GM23338 (cell line): ENCODE measurements at regions not wholly inside any gene's neighbourhood (a gene's known extent, or its start where the extent isn't known, plus 50 kb on each side); places are given as distances from the start of the nearest gene placed in this dataset.

Source experiments
- ATAC-seq: fragments of 200-7000 bp; cut with Tn5 transposase; 3 replicates; pipeline ENCODE4 v1.9.1; 2020
- DNase-seq: peaks from one replicate; pipeline ENCODE4 v3.0.0-alpha.2; 2015; ENCODE audit warnings: low spot score
- H2AFZ ChIP-seq: fragments of 200-600 bp; sonication (generic); 2 replicates; pipeline ENCODE4 v1.8.0; 2016; ENCODE audit warnings: antibody characterized with exemption, mild to moderate bottlenecking, moderate library complexity
- H3F3A ChIP-seq: fragments of 200-600 bp; sonication (generic); replicated peaks from 2 replicates; pipeline ENCODE4 v1.8.0; 2017; ENCODE audit warnings: antibody characterized with exemption, mixed run types, low read depth
- H3K27ac ChIP-seq: fragments of 200-600 bp; sonication (generic); 2 replicates; pipeline ENCODE4 v1.6.1; 2016; ENCODE audit warnings: low read depth
- H3K27me3 ChIP-seq: fragments of 200-600 bp; sonication (generic); 2 replicates; pipeline ENCODE4 v1.8.0; 2016; ENCODE audit warnings: mild to moderate bottlenecking, mixed run types, moderate library complexity; ENCODE audit not compliant: insufficient read depth
- H3K36me3 ChIP-seq: fragments of 200-600 bp; sonication (generic); 2 replicates; pipeline ENCODE4 v1.8.0; 2016; ENCODE audit warnings: mild to moderate bottlenecking; ENCODE audit not compliant: insufficient read depth
- H3K4me1 ChIP-seq: fragments of 200-600 bp; sonication (generic); 2 replicates; pipeline ENCODE4 v1.8.0; 2016; ENCODE audit warnings: mild to moderate bottlenecking, moderate library complexity; ENCODE audit not compliant: insufficient read depth
- H3K4me2 ChIP-seq: fragments of 200-600 bp; sonication (generic); 2 replicates; pipeline ENCODE4 v1.7.1; 2017; ENCODE audit warnings: mixed run types
- H3K4me3 ChIP-seq: fragments of 200-600 bp; sonication (generic); 2 replicates; pipeline ENCODE4 v1.6.1; 2016; ENCODE audit warnings: mixed run types
- H3K79me2 ChIP-seq: fragments of 200-600 bp; sonication (generic); replicated peaks from 2 replicates; pipeline ENCODE4 v1.8.0; 2017; ENCODE audit warnings: mild to moderate bottlenecking; ENCODE audit not compliant: insufficient read depth
- H3K9me2 ChIP-seq: fragments of 200-600 bp; sonication (generic); 2 replicates; pipeline ENCODE4 v1.8.0; 2017; ENCODE audit not compliant: insufficient read depth
- H4K20me1 ChIP-seq: fragments of 200-600 bp; sonication (generic); replicated peaks from 2 replicates; pipeline ENCODE4 v1.8.0; 2017; ENCODE audit warnings: mild to moderate bottlenecking; ENCODE audit not compliant: insufficient read depth
- H3K27ac Mint-ChIP-seq: 2 replicates; pipeline ENCODE4 v1.8.0; 2020; ENCODE audit warnings: inconsistent platforms, mild to moderate bottlenecking, moderate library complexity, mixed read lengths
- H3K27me3 Mint-ChIP-seq: 3 replicates; pipeline ENCODE4 v1.8.0; 2022; ENCODE audit warnings: low read depth, mild to moderate bottlenecking, moderate library complexity, mixed read lengths, inconsistent platforms; ENCODE audit not compliant: insufficient read depth, poor library complexity
- H3K36me3 Mint-ChIP-seq: 3 replicates; pipeline ENCODE4 v1.8.0; 2021; ENCODE audit warnings: low read depth, mild to moderate bottlenecking, inconsistent platforms, moderate library complexity, mixed read lengths
- H3K4me1 Mint-ChIP-seq: 3 replicates; pipeline ENCODE4 v1.8.0; 2020; ENCODE audit warnings: mild to moderate bottlenecking, inconsistent platforms, mixed read lengths
- H3K4me3 Mint-ChIP-seq: 3 replicates; pipeline ENCODE4 v1.8.0; 2021; ENCODE audit warnings: moderate library complexity, mild to moderate bottlenecking, inconsistent platforms, mixed read lengths
- H3K9me3 Mint-ChIP-seq: 3 replicates; pipeline ENCODE4 v1.8.0; 2020; ENCODE audit warnings: moderate library complexity, mild to moderate bottlenecking, inconsistent platforms, mixed read lengths
- CREB1 ChIP-seq: fragments of 250-450 bp; sonication (Bioruptor Pico); IDR thresholded peaks from 2 replicates; pipeline ENCODE4 v1.5.0; 2020; ENCODE audit warnings: low read depth, mild to moderate bottlenecking, moderate library complexity
- EZH2 ChIP-seq: fragments of 200-600 bp; sonication (generic); IDR thresholded peaks from one replicate; pipeline ENCODE4 v1.8.0; 2017; ENCODE audit warnings: antibody characterized with exemption, mild to moderate bottlenecking, low read depth; ENCODE audit not compliant: unreplicated experiment
- EZH2phosphoT487 ChIP-seq: fragments of 200-600 bp; sonication (generic); IDR thresholded peaks from one replicate; pipeline ENCODE4 v1.8.1; 2018; ENCODE audit warnings: antibody characterized with exemption; ENCODE audit not compliant: unreplicated experiment
- JUNB ChIP-seq: IDR thresholded peaks from one replicate; pipeline ENCODE4 v1.6.1; 2016; ENCODE audit warnings: antibody characterized with exemption; ENCODE audit not compliant: unreplicated experiment
- NANOG ChIP-seq: IDR thresholded peaks from 2 replicates; pipeline ENCODE4 v1.6.1; 2016; ENCODE audit warnings: antibody characterized with exemption, borderline replicate concordance
- POLR2AphosphoS5 ChIP-seq: IDR thresholded peaks from 2 replicates; pipeline ENCODE4 v1.6.1; 2016; ENCODE audit warnings: antibody characterized with exemption, low read depth
- STAT1 ChIP-seq: IDR thresholded peaks from one replicate; pipeline ENCODE4 v1.6.1; 2016; ENCODE audit warnings: antibody characterized with exemption; ENCODE audit not compliant: unreplicated experiment
- ZNF114 ChIP-seq: fragments of 250-450 bp; sonication (Bioruptor Pico); IDR thresholded peaks from 2 replicates; pipeline ENCODE4 v1.5.0; 2020; ENCODE audit warnings: mild to moderate bottlenecking, moderate library complexity
- ZNF331 ChIP-seq: fragments of 250-450 bp; sonication (Bioruptor Pico); IDR thresholded peaks from 2 replicates; pipeline ENCODE4 v1.5.0; 2020; ENCODE audit warnings: low read depth, mild to moderate bottlenecking, moderate library complexity
- TF ChIP-seq, protein P1 (sequence below), 2 experiments: fragments of 200-600 bp in 1 of 2; sonication (generic) in 1 of 2; conservative IDR thresholded peaks; 2 replicates each; pipeline versions ENCODE4 v1.5.1 to v1.6.1; 2016 to 2017; ENCODE audit warnings: antibody characterized with exemption in 2 of 2, low read depth in 2 of 2, mild to moderate bottlenecking in 2 of 2, moderate library complexity in 1 of 2
- TF ChIP-seq, protein P2 (sequence below): IDR thresholded peaks from 2 replicates; pipeline ENCODE4 v1.6.1; 2016; ENCODE audit warnings: antibody characterized with exemption
- TF ChIP-seq, protein P3 (sequence below): IDR thresholded peaks from one replicate; pipeline ENCODE4 v1.6.1; 2018; ENCODE audit warnings: antibody characterized with exemption; ENCODE audit not compliant: unreplicated experiment
- TF ChIP-seq, protein P4 (sequence below): fragments of 250-450 bp; sonication (Bioruptor Pico); IDR thresholded peaks from 2 replicates; pipeline ENCODE4 v1.5.0; 2020; ENCODE audit warnings: mild to moderate bottlenecking, moderate library complexity

DNA sequence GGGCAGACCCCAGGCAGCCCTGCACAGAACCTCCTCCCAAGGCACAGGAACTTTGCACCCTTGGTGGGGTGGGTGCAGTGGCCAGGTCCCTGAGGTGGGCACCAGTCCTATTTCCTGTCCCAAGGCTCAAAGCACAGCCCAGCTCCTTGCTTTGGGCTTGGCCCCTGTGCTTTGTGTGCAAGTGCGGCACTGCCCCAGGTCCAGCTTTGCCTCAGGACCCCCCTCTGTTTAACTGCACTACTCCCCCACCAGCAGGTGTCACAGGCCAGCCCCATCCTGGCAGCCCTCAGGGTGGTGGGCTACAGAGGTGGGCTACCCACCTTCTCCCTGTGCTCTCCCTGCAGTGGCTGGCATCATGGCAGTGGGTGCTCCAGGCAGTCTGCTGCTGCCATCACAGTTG, 2469.0 kb downstream of the PCDH7 start:
- ATAC-seq = no peak
- Histone ChIP-seq H3K4me2 (no peak overlapping the region), H3K27me3 (no peaks in the 10 kb centered on the region), H3K4me3 (no peak overlapping the region), H2AFZ (no peak overlapping the region), H3F3A (no peaks in the 10 kb centered on the region), H3K27ac (no peak overlapping the region), H4K20me1 (no peaks in the 10 kb centered on the region), H3K79me2 (no peaks in the 10 kb centered on the region), H3K36me3 (no peaks in the 10 kb centered on the region), H3K4me1 (0 out of 2 replicates have a peak, but pooled peaks cover 2% of the 10 kb centered on the region), H3K9me2 (peaks cover 3% of the 10 kb centered on the region; the same call in 1 of the 2 replicates)
- peaks cover 5% of the 10 kb centered on the region; the same call in 1 of the 3 replicates for H3K36me3 Mint-ChIP-seq
- peaks cover 11% of the 10 kb centered on the region for H3K9me3 Mint-ChIP-seq
- peaks cover 4% of the 10 kb centered on the region; the same call in 2 of the 3 replicates for H3K4me1 Mint-ChIP-seq
- DNase-seq = no peak
- no peak overlapping the region for H3K27ac Mint-ChIP-seq
- TF ChIP-seq JUNB = no peak
- no peak for TF ChIP-seq NANOG
- TF ChIP-seq, protein P1, sequence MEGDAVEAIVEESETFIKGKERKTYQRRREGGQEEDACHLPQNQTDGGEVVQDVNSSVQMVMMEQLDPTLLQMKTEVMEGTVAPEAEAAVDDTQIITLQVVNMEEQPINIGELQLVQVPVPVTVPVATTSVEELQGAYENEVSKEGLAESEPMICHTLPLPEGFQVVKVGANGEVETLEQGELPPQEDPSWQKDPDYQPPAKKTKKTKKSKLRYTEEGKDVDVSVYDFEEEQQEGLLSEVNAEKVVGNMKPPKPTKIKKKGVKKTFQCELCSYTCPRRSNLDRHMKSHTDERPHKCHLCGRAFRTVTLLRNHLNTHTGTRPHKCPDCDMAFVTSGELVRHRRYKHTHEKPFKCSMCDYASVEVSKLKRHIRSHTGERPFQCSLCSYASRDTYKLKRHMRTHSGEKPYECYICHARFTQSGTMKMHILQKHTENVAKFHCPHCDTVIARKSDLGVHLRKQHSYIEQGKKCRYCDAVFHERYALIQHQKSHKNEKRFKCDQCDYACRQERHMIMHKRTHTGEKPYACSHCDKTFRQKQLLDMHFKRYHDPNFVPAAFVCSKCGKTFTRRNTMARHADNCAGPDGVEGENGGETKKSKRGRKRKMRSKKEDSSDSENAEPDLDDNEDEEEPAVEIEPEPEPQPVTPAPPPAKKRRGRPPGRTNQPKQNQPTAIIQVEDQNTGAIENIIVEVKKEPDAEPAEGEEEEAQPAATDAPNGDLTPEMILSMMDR (conservative IDR thresholded peaks at IDR 0.05; ENCODE audit: low read depth in 2 of 2) = no peak
- no peak for TF ChIP-seq CREB1 (CRISPR knock-in tag)
- TF ChIP-seq EZH2phosphoT487 = no peak
- no peak for TF ChIP-seq EZH2
- TF ChIP-seq ZNF331 = no peak
- no peak for TF ChIP-seq POLR2AphosphoS5
- TF ChIP-seq, protein P2, sequence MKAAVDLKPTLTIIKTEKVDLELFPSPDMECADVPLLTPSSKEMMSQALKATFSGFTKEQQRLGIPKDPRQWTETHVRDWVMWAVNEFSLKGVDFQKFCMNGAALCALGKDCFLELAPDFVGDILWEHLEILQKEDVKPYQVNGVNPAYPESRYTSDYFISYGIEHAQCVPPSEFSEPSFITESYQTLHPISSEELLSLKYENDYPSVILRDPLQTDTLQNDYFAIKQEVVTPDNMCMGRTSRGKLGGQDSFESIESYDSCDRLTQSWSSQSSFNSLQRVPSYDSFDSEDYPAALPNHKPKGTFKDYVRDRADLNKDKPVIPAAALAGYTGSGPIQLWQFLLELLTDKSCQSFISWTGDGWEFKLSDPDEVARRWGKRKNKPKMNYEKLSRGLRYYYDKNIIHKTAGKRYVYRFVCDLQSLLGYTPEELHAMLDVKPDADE = no peak
- TF ChIP-seq, protein P3, sequence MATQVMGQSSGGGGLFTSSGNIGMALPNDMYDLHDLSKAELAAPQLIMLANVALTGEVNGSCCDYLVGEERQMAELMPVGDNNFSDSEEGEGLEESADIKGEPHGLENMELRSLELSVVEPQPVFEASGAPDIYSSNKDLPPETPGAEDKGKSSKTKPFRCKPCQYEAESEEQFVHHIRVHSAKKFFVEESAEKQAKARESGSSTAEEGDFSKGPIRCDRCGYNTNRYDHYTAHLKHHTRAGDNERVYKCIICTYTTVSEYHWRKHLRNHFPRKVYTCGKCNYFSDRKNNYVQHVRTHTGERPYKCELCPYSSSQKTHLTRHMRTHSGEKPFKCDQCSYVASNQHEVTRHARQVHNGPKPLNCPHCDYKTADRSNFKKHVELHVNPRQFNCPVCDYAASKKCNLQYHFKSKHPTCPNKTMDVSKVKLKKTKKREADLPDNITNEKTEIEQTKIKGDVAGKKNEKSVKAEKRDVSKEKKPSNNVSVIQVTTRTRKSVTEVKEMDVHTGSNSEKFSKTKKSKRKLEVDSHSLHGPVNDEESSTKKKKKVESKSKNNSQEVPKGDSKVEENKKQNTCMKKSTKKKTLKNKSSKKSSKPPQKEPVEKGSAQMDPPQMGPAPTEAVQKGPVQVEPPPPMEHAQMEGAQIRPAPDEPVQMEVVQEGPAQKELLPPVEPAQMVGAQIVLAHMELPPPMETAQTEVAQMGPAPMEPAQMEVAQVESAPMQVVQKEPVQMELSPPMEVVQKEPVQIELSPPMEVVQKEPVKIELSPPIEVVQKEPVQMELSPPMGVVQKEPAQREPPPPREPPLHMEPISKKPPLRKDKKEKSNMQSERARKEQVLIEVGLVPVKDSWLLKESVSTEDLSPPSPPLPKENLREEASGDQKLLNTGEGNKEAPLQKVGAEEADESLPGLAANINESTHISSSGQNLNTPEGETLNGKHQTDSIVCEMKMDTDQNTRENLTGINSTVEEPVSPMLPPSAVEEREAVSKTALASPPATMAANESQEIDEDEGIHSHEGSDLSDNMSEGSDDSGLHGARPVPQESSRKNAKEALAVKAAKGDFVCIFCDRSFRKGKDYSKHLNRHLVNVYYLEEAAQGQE = no peak
- no peak for TF ChIP-seq ZNF114 (CRISPR knock-in tag)
- no peak for TF ChIP-seq STAT1
- TF ChIP-seq, protein P4, sequence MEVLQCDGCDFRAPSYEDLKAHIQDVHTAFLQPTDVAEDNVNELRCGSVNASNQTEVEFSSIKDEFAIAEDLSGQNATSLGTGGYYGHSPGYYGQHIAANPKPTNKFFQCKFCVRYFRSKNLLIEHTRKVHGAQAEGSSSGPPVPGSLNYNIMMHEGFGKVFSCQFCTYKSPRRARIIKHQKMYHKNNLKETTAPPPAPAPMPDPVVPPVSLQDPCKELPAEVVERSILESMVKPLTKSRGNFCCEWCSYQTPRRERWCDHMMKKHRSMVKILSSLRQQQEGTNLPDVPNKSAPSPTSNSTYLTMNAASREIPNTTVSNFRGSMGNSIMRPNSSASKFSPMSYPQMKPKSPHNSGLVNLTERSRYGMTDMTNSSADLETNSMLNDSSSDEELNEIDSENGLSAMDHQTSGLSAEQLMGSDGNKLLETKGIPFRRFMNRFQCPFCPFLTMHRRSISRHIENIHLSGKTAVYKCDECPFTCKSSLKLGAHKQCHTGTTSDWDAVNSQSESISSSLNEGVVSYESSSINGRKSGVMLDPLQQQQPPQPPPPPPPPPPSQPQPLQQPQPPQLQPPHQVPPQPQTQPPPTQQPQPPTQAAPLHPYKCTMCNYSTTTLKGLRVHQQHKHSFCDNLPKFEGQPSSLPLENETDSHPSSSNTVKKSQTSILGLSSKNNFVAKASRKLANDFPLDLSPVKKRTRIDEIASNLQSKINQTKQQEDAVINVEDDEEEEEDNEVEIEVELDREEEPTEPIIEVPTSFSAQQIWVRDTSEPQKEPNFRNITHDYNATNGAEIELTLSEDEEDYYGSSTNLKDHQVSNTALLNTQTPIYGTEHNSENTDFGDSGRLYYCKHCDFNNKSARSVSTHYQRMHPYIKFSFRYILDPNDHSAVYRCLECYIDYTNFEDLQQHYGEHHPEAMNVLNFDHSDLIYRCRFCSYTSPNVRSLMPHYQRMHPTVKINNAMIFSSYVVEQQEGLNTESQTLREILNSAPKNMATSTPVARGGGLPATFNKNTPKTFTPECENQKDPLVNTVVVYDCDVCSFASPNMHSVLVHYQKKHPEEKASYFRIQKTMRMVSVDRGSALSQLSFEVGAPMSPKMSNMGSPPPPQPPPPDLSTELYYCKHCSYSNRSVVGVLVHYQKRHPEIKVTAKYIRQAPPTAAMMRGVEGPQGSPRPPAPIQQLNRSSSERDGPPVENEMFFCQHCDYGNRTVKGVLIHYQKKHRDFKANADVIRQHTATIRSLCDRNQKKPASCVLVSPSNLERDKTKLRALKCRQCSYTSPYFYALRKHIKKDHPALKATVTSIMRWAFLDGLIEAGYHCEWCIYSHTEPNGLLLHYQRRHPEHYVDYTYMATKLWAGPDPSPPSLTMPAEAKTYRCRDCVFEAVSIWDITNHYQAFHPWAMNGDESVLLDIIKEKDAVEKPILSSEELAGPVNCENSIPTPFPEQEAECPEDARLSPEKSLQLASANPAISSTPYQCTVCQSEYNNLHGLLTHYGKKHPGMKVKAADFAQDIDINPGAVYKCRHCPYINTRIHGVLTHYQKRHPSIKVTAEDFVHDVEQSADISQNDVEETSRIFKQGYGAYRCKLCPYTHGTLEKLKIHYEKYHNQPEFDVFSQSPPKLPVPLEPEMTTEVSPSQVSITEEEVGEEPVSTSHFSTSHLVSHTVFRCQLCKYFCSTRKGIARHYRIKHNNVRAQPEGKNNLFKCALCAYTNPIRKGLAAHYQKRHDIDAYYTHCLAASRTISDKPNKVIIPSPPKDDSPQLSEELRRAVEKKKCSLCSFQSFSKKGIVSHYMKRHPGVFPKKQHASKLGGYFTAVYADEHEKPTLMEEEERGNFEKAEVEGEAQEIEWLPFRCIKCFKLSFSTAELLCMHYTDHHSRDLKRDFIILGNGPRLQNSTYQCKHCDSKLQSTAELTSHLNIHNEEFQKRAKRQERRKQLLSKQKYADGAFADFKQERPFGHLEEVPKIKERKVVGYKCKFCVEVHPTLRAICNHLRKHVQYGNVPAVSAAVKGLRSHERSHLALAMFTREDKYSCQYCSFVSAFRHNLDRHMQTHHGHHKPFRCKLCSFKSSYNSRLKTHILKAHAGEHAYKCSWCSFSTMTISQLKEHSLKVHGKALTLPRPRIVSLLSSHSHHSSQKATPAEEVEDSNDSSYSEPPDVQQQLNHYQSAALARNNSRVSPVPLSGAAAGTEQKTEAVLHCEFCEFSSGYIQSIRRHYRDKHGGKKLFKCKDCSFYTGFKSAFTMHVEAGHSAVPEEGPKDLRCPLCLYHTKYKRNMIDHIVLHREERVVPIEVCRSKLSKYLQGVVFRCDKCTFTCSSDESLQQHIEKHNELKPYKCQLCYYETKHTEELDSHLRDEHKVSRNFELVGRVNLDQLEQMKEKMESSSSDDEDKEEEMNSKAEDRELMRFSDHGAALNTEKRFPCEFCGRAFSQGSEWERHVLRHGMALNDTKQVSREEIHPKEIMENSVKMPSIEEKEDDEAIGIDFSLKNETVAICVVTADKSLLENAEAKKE (CRISPR knock-in tag) = no peak
- peaks cover 1% of the 10 kb centered on the region for H3K27me3 Mint-ChIP-seq
- H3K4me3 Mint-ChIP-seq = no peak overlapping the region
